ENCODE measurements at regions not wholly inside any gene's neighbourhood (a gene's known extent, or its start where the extent isn't known, plus 50 kb on each side); places are given as distances from the start of the nearest gene placed in this dataset.
A peak's percentile ranks its signal among the peaks of the same experiment; 100 is the strongest.

- no peak for TF ChIP-seq FOXM1 (IDR thresholded peaks at IDR 0.05; ENCODE audit: borderline replicate concordance, low read depth)
- no peak for TF ChIP-seq TEAD4 (IDR thresholded peaks at IDR 0.05)
- no peak for TF ChIP-seq EGR1 (IDR thresholded peaks at IDR 0.05)
- no peak for TF ChIP-seq CREB1 (IDR thresholded peaks at IDR 0.05; ENCODE audit: low read depth)
- TF ChIP-seq EP300 (IDR thresholded peaks at IDR 0.05; ENCODE audit: borderline replicate concordance): no peak
- TF ChIP-seq TCF12 (IDR thresholded peaks at IDR 0.05; ENCODE audit: low read depth): no peak
- TF ChIP-seq REST (IDR thresholded peaks at IDR 0.05; ENCODE audit: low read depth): no peak
- TF ChIP-seq YY1 (IDR thresholded peaks at IDR 0.05; ENCODE audit: low read depth): no peak
- TF ChIP-seq ZBTB7A (IDR thresholded peaks at IDR 0.05; ENCODE audit: low read depth): no peak
- TF ChIP-seq MAX (IDR thresholded peaks at IDR 0.05): no peak
- no peak for TF ChIP-seq NFIC (IDR thresholded peaks at IDR 0.05)
- no peak for TF ChIP-seq CEBPB (IDR thresholded peaks at IDR 0.05)
- no peak for TF ChIP-seq USF1 (IDR thresholded peaks at IDR 0.05)
- no peak for TF ChIP-seq RAD21 (IDR thresholded peaks at IDR 0.05; ENCODE audit: low read depth)
- TF ChIP-seq TAF1 (IDR thresholded peaks at IDR 0.05; ENCODE audit: low read depth): no peak
Measured at GRCh38 chr13:87334176-87334575, 337.0 kb upstream of the SLITRK5 start.

- no peak for TF ChIP-seq TCF12 (IDR thresholded peaks at IDR 0.05; ENCODE audit: low read depth)
- no peak for TF ChIP-seq EP300 (IDR thresholded peaks at IDR 0.05; ENCODE audit: borderline replicate concordance)
- peak; percentile 84 for TF ChIP-seq TEAD4 (IDR thresholded peaks at IDR 0.05)
- TF ChIP-seq EGR1 (IDR thresholded peaks at IDR 0.05): no peak
Measured at GRCh38 chr13:87344176-87344575, 327.0 kb upstream of the SLITRK5 start.

- no peak for TF ChIP-seq CEBPB (IDR thresholded peaks at IDR 0.05)
- no peak for TF ChIP-seq NFIC (IDR thresholded peaks at IDR 0.05)
- no peak for TF ChIP-seq FOXM1 (IDR thresholded peaks at IDR 0.05; ENCODE audit: borderline replicate concordance, low read depth)
- TF ChIP-seq CREB1 (IDR thresholded peaks at IDR 0.05; ENCODE audit: low read depth): no peak
- TF ChIP-seq RAD21 (IDR thresholded peaks at IDR 0.05; ENCODE audit: low read depth): no peak
- TF ChIP-seq USF1 (IDR thresholded peaks at IDR 0.05): no peak
- no peak for TF ChIP-seq TEAD4 (IDR thresholded peaks at IDR 0.05)
- TF ChIP-seq EGR1 (IDR thresholded peaks at IDR 0.05): no peak
- no peak for TF ChIP-seq ZBTB7A (IDR thresholded peaks at IDR 0.05; ENCODE audit: low read depth)
- no peak for TF ChIP-seq TCF12 (IDR thresholded peaks at IDR 0.05; ENCODE audit: low read depth)
- TF ChIP-seq YY1 (IDR thresholded peaks at IDR 0.05; ENCODE audit: low read depth): no peak
- no peak for TF ChIP-seq REST (IDR thresholded peaks at IDR 0.05; ENCODE audit: low read depth)
- TF ChIP-seq MAX (IDR thresholded peaks at IDR 0.05): no peak
- no peak for TF ChIP-seq EP300 (IDR thresholded peaks at IDR 0.05; ENCODE audit: borderline replicate concordance)
- TF ChIP-seq TAF1 (IDR thresholded peaks at IDR 0.05; ENCODE audit: low read depth): no peak
Measured at GRCh38 chr13:87355451-87355850, 315.7 kb upstream of the SLITRK5 start.

- no peak for TF ChIP-seq RAD21 (IDR thresholded peaks at IDR 0.05; ENCODE audit: low read depth)
- no peak for TF ChIP-seq CREB1 (IDR thresholded peaks at IDR 0.05; ENCODE audit: low read depth)
- no peak for TF ChIP-seq EGR1 (IDR thresholded peaks at IDR 0.05)
- no peak for TF ChIP-seq TAF1 (IDR thresholded peaks at IDR 0.05; ENCODE audit: low read depth)
- TF ChIP-seq TCF12 (IDR thresholded peaks at IDR 0.05; ENCODE audit: low read depth): no peak
- TF ChIP-seq TEAD4 (IDR thresholded peaks at IDR 0.05): no peak
- no peak for TF ChIP-seq MAX (IDR thresholded peaks at IDR 0.05)
- TF ChIP-seq NFIC (IDR thresholded peaks at IDR 0.05): no peak
- TF ChIP-seq ZBTB7A (IDR thresholded peaks at IDR 0.05; ENCODE audit: low read depth): no peak
- TF ChIP-seq FOXM1 (IDR thresholded peaks at IDR 0.05; ENCODE audit: borderline replicate concordance, low read depth): no peak
Measured at GRCh38 chr13:87356314-87356713, 314.9 kb upstream of the SLITRK5 start.

GRCh38 chr13:87358319-87358718 is 312.9 kb upstream of the SLITRK5 start:
- TF ChIP-seq REST (IDR thresholded peaks at IDR 0.05; ENCODE audit: low read depth) (no peak), YY1 (IDR thresholded peaks at IDR 0.05; ENCODE audit: low read depth) (no peak), FOXM1 (IDR thresholded peaks at IDR 0.05; ENCODE audit: borderline replicate concordance, low read depth) (no peak), MAX (IDR thresholded peaks at IDR 0.05) (no peak), ZBTB7A (IDR thresholded peaks at IDR 0.05; ENCODE audit: low read depth) (no peak), USF1 (IDR thresholded peaks at IDR 0.05) (no peak), TCF12 (IDR thresholded peaks at IDR 0.05; ENCODE audit: low read depth) (no peak), TEAD4 (IDR thresholded peaks at IDR 0.05) (no peak), TAF1 (IDR thresholded peaks at IDR 0.05; ENCODE audit: low read depth) (no peak), CEBPB (IDR thresholded peaks at IDR 0.05) (no peak), NFIC (IDR thresholded peaks at IDR 0.05) (no peak), CREB1 (IDR thresholded peaks at IDR 0.05; ENCODE audit: low read depth) (no peak), RAD21 (IDR thresholded peaks at IDR 0.05; ENCODE audit: low read depth) (no peak), EP300 (IDR thresholded peaks at IDR 0.05; ENCODE audit: borderline replicate concordance) (no peak)

Data from Ishikawa (cell line).